SK-N-SH treated with all-trans-retinoic acid at 6 μM for 48 hours (cell line): ENCODE measurements at regions not wholly inside any gene's neighbourhood (a gene's known extent, or its start where the extent isn't known, plus 50 kb on each side); places are given as distances from the start of the nearest gene placed in this dataset.

Experiments
- ATAC-seq: fragments of 200-7000 bp; cut with Tn5 transposase; 3 replicates; pipeline ENCODE4 v1.9.1; 2020; ENCODE audit warnings: mild to moderate bottlenecking, moderate library complexity
- ARNTL ChIP-seq: fragments of 450-650 bp; formaldehyde crosslinking; IDR thresholded peaks from 2 replicates; pipeline ENCODE4 v1.5.0; 2020; ENCODE audit warnings: low read depth, mild to moderate bottlenecking, moderate library complexity, borderline replicate concordance
- CREB5 ChIP-seq: fragments of 250-450 bp; sonication (Bioruptor Pico); IDR thresholded peaks from 2 replicates; pipeline ENCODE4 v1.5.1; 2020; ENCODE audit warnings: low read depth, mild to moderate bottlenecking, moderate library complexity
- CSDC2 ChIP-seq: fragments of 250-450 bp; sonication (Bioruptor Pico); IDR thresholded peaks from 2 replicates; pipeline ENCODE4 v1.5.0; 2020; ENCODE audit warnings: mild to moderate bottlenecking, moderate library complexity
- CSRNP3 ChIP-seq: fragments of 250-450 bp; sonication (Bioruptor Pico); IDR thresholded peaks from 2 replicates; pipeline ENCODE4 v1.5.1; 2021; ENCODE audit warnings: mild to moderate bottlenecking, moderate library complexity
- ESRRG ChIP-seq: fragments of 250-450 bp; sonication (Bioruptor Pico); IDR thresholded peaks from 2 replicates; pipeline ENCODE4 v1.6.1; 2021; ENCODE audit warnings: mild to moderate bottlenecking
- GLIS3 ChIP-seq: fragments of 250-450 bp; sonication (Bioruptor Pico); IDR thresholded peaks from 2 replicates; pipeline ENCODE4 v1.5.0; 2020; ENCODE audit warnings: mild to moderate bottlenecking, moderate library complexity
- ISL1 ChIP-seq: fragments of 250-450 bp; sonication (Bioruptor Pico); IDR thresholded peaks from 2 replicates; pipeline ENCODE4 v2.1.2; 2022; ENCODE audit warnings: mild to moderate bottlenecking, moderate library complexity
- OSR1 ChIP-seq: fragments of 250-450 bp; sonication (Bioruptor Pico); IDR thresholded peaks from 2 replicates; pipeline ENCODE4 v1.8.0; 2022; ENCODE audit warnings: moderate library complexity, mild to moderate bottlenecking, inconsistent platforms
- PATZ1 ChIP-seq: fragments of 250-450 bp; sonication (Bioruptor Pico); IDR thresholded peaks from 2 replicates; pipeline ENCODE4 v1.8.0; 2020; ENCODE audit warnings: mild to moderate bottlenecking, moderate library complexity, borderline replicate concordance
- POU6F1 ChIP-seq: fragments of 250-450 bp; sonication (Bioruptor Pico); IDR thresholded peaks from 2 replicates; pipeline ENCODE4 v1.8.0; 2021; ENCODE audit warnings: low read depth, mild to moderate bottlenecking, moderate library complexity, borderline replicate concordance
- PPARA ChIP-seq: fragments of 250-450 bp; sonication (Bioruptor Pico); IDR thresholded peaks from 2 replicates; pipeline ENCODE4 v1.5.0; 2020; ENCODE audit warnings: mild to moderate bottlenecking, borderline replicate concordance
- RARB ChIP-seq: fragments of 250-450 bp; sonication (Bioruptor Pico); IDR thresholded peaks from 2 replicates; pipeline ENCODE4 v1.8.0; 2021; ENCODE audit warnings: mild to moderate bottlenecking, moderate library complexity
- SNAI2 ChIP-seq: fragments of 250-450 bp; sonication (Bioruptor Pico); IDR thresholded peaks from 2 replicates; pipeline ENCODE4 v1.5.0; 2020; ENCODE audit warnings: mild to moderate bottlenecking, moderate library complexity
- TCF4 ChIP-seq: fragments of 250-450 bp; sonication (Bioruptor Pico); IDR thresholded peaks from 2 replicates; pipeline ENCODE4 v1.8.0; 2021; ENCODE audit warnings: mild to moderate bottlenecking, moderate library complexity, borderline replicate concordance
- TOX ChIP-seq: fragments of 250-450 bp; sonication (Bioruptor Pico); IDR thresholded peaks from 2 replicates; pipeline ENCODE4 v1.8.0; 2021; ENCODE audit warnings: mild to moderate bottlenecking, moderate library complexity, borderline replicate concordance
- TSHZ2 ChIP-seq: fragments of 250-450 bp; sonication (Bioruptor Pico); IDR thresholded peaks from 2 replicates; pipeline ENCODE4 v1.5.0; 2020; ENCODE audit warnings: mild to moderate bottlenecking, moderate library complexity
- ZC3H10 ChIP-seq: fragments of 250-450 bp; sonication (Bioruptor Pico); IDR thresholded peaks from 2 replicates; pipeline ENCODE4 v1.5.1; 2021; ENCODE audit warnings: mild to moderate bottlenecking, moderate library complexity
- ZFP3 ChIP-seq: fragments of 250-450 bp; sonication (Bioruptor Pico); IDR thresholded peaks from 2 replicates; pipeline ENCODE4 v1.5.0; 2020; ENCODE audit warnings: mild to moderate bottlenecking, moderate library complexity
- ZNF565 ChIP-seq: fragments of 450-650 bp; formaldehyde crosslinking; conservative IDR thresholded peaks from 2 replicates; pipeline ENCODE4 v1.5.0; 2020; ENCODE audit warnings: low read depth, mild to moderate bottlenecking, moderate library complexity
- ZNF70 ChIP-seq: fragments of 450-650 bp; formaldehyde crosslinking; IDR thresholded peaks from 2 replicates; pipeline ENCODE4 v1.5.0; 2020; ENCODE audit warnings: mild to moderate bottlenecking, moderate library complexity
- ZNF8 ChIP-seq: fragments of 450-650 bp; formaldehyde crosslinking; IDR thresholded peaks from 2 replicates; pipeline ENCODE4 v1.5.0; 2020; ENCODE audit warnings: mild to moderate bottlenecking, moderate library complexity

GRCh38 chr10:129027906-129028305, 439.1 kb upstream of the MGMT start:
- no peak for ATAC-seq
- no peak for TF ChIP-seq ZNF8 (CRISPR knock-in tag)
- TF ChIP-seq ZC3H10 (CRISPR knock-in tag) = no peak
- TF ChIP-seq TOX = no peak
- no peak for TF ChIP-seq CREB5 (CRISPR knock-in tag)
- no peak for TF ChIP-seq PATZ1 (CRISPR knock-in tag)
- no peak for TF ChIP-seq ISL1 (CRISPR knock-in tag)
- no peak for TF ChIP-seq PPARA (CRISPR knock-in tag)
- no peak for TF ChIP-seq ARNTL (CRISPR knock-in tag)
- no peak for TF ChIP-seq RARB
- no peak for TF ChIP-seq POU6F1

GRCh38 chr10:129028451-129028850, 438.6 kb upstream of the MGMT start:
- no peak for ATAC-seq
- TF ChIP-seq ESRRG (CRISPR knock-in tag) (no peak), CREB5 (CRISPR knock-in tag) (no peak), GLIS3 (CRISPR knock-in tag) (no peak), ZNF565 (CRISPR knock-in tag) (no peak), ISL1 (CRISPR knock-in tag) (no peak), PATZ1 (CRISPR knock-in tag) (no peak), TSHZ2 (no peak), SNAI2 (no peak), TOX (no peak), RARB (no peak), ZFP3 (CRISPR knock-in tag) (no peak), ZNF70 (CRISPR knock-in tag) (no peak), CSRNP3 (no peak), TCF4 (no peak), CSDC2 (CRISPR knock-in tag) (no peak), ZC3H10 (CRISPR knock-in tag) (no peak), OSR1 (CRISPR knock-in tag) (no peak)
